Astrocyte (in vitro differentiated cells and primary cell): ENCODE measurements at regions not wholly inside any gene's neighbourhood (a gene's known extent, or its start where the extent isn't known, plus 50 kb on each side); places are given as distances from the start of the nearest gene placed in this dataset.

ENCODE experiments used
- DNase-seq: peaks from one replicate; pipeline ENCODE4 v3.0.0-alpha.2; 2010; ENCODE audit warnings: low read depth
- FAIRE-seq: peaks from 2 replicates; lab custom pipeline; 2011; peaks lifted over from hg19 to GRCh38; lab: Jason Lieb, UNC
- H2AFZ ChIP-seq: 2 replicates; pipeline ENCODE4 v1.6.0; 2012; ENCODE audit warnings: low read depth, low read length, inconsistent platforms
- H3K27ac ChIP-seq: 2 replicates; pipeline ENCODE4 v1.5.1; 2011; ENCODE audit warnings: low read depth, low read length, inconsistent platforms
- H3K27me3 ChIP-seq: 2 replicates; pipeline ENCODE4 v1.6.0; 2011; ENCODE audit warnings: low read length, inconsistent platforms; ENCODE audit not compliant: insufficient read depth
- H3K36me3 ChIP-seq: 2 replicates; pipeline ENCODE4 v1.5.1; 2011; ENCODE audit warnings: low read length, inconsistent platforms; ENCODE audit not compliant: insufficient read depth
- H3K4me1 ChIP-seq: 2 replicates; pipeline ENCODE4 v1.5.1; 2011; ENCODE audit warnings: low read length, inconsistent platforms; ENCODE audit not compliant: insufficient read depth
- H3K4me2 ChIP-seq: 2 replicates; pipeline ENCODE4 v1.6.0; 2012; ENCODE audit warnings: low read length, inconsistent platforms
- H3K4me3 ChIP-seq: 2 replicates; pipeline ENCODE4 v1.5.1; 2011; ENCODE audit warnings: low read depth, mild to moderate bottlenecking, low read length, inconsistent platforms; ENCODE audit not compliant: insufficient read depth
- H3K79me2 ChIP-seq: 2 replicates; pipeline ENCODE4 v1.6.0; 2012; ENCODE audit warnings: mild to moderate bottlenecking, low read length, inconsistent platforms; ENCODE audit not compliant: insufficient read depth
- H3K9ac ChIP-seq: 2 replicates; pipeline ENCODE4 v1.6.0; 2012; ENCODE audit warnings: mild to moderate bottlenecking, low read length, inconsistent platforms
- H3K9me3 ChIP-seq: 2 replicates; pipeline ENCODE4 v1.5.1; 2012; ENCODE audit warnings: low read depth, mild to moderate bottlenecking, low read length, inconsistent platforms; ENCODE audit not compliant: insufficient read depth
- H4K20me1 ChIP-seq: 2 replicates; pipeline ENCODE4 v1.6.0; 2012; ENCODE audit warnings: low read length, inconsistent platforms; ENCODE audit not compliant: insufficient read depth
- H3K27ac Mint-ChIP-seq: one replicate; pipeline ENCODE4 v1.8.0; 2021; ENCODE audit warnings: mild to moderate bottlenecking, mixed read lengths; ENCODE audit not compliant: unreplicated experiment
- H3K27me3 Mint-ChIP-seq: one replicate; pipeline ENCODE4 v1.8.0; 2021; ENCODE audit warnings: low read depth, mixed read lengths; ENCODE audit not compliant: unreplicated experiment
- H3K36me3 Mint-ChIP-seq: one replicate; pipeline ENCODE4 v1.8.0; 2021; ENCODE audit warnings: low read depth, mixed read lengths; ENCODE audit not compliant: unreplicated experiment
- H3K4me1 Mint-ChIP-seq: one replicate; pipeline ENCODE4 v1.8.0; 2021; ENCODE audit warnings: low read depth, mixed read lengths; ENCODE audit not compliant: unreplicated experiment
- H3K4me3 Mint-ChIP-seq: one replicate; pipeline ENCODE4 v1.8.0; 2021; ENCODE audit warnings: mild to moderate bottlenecking, moderate library complexity, mixed read lengths; ENCODE audit not compliant: unreplicated experiment
- H3K9me3 Mint-ChIP-seq: one replicate; pipeline ENCODE4 v1.8.0; 2021; ENCODE audit warnings: mild to moderate bottlenecking, mixed read lengths; ENCODE audit not compliant: unreplicated experiment
- EZH2 ChIP-seq: IDR thresholded peaks from 2 replicates; pipeline ENCODE4 v1.6.1; 2012; ENCODE audit warnings: mild to moderate bottlenecking, low read length, inconsistent platforms; ENCODE audit not compliant: insufficient read depth
- TF ChIP-seq, protein P1 (sequence below): IDR thresholded peaks from 2 replicates; pipeline ENCODE4 v1.5.1; 2011; ENCODE audit warnings: low read depth, mild to moderate bottlenecking, inconsistent platforms, low read length, moderate library complexity; ENCODE audit not compliant: insufficient read depth

- no peak for DNase-seq
- Mint-ChIP-seq H3K9me3 (no peaks in the 10 kb centered on the region), H3K4me3 (no peak overlapping the region), H3K27me3 (no peaks in the 10 kb centered on the region), H3K27ac (no peak overlapping the region), H3K36me3 (no peaks in the 10 kb centered on the region), H3K4me1 (no peaks in the 10 kb centered on the region)
- Histone ChIP-seq H2AFZ (no peak overlapping the region), H3K4me3 (no peak overlapping the region), H3K36me3 (no peaks in the 10 kb centered on the region), H4K20me1 (no peaks in the 10 kb centered on the region), H3K9ac (no peak overlapping the region), H3K79me2 (no peaks in the 10 kb centered on the region), H3K9me3 (no peaks in the 10 kb centered on the region), H3K27ac (no peak overlapping the region), H3K4me2 (no peak overlapping the region), H3K27me3 (no peaks in the 10 kb centered on the region), H3K4me1 (no peaks in the 10 kb centered on the region)
- no peak for FAIRE-seq
- no peak for TF ChIP-seq EZH2
- TF ChIP-seq, protein P1, sequence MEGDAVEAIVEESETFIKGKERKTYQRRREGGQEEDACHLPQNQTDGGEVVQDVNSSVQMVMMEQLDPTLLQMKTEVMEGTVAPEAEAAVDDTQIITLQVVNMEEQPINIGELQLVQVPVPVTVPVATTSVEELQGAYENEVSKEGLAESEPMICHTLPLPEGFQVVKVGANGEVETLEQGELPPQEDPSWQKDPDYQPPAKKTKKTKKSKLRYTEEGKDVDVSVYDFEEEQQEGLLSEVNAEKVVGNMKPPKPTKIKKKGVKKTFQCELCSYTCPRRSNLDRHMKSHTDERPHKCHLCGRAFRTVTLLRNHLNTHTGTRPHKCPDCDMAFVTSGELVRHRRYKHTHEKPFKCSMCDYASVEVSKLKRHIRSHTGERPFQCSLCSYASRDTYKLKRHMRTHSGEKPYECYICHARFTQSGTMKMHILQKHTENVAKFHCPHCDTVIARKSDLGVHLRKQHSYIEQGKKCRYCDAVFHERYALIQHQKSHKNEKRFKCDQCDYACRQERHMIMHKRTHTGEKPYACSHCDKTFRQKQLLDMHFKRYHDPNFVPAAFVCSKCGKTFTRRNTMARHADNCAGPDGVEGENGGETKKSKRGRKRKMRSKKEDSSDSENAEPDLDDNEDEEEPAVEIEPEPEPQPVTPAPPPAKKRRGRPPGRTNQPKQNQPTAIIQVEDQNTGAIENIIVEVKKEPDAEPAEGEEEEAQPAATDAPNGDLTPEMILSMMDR = no peak
These were observed 1697.1 kb upstream of the LRRTM1 start for GRCh38 chr2:82001614-82002013.

DNA sequence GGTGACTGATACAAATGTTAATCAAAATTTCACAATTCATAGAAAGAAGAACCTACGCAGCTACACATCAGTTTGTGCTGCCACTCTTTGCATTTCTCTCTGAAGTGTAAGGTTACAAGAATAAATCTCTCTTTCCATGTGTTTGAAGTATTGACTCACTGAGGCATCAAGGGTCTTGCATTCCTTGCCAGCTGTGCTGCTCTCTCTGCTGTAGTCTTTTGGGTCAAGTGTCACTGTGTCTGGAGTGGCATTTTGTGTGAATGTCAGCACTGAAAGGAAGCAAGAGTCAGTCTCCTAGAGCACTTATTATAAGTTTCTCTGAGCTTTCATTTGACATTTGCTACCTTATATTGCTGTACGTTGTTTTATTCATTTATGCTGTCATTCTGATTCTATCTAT is 1696.1 kb upstream of the LRRTM1 start:
- H3K27ac Mint-ChIP-seq = no peak overlapping the region
- no peaks in the 10 kb centered on the region for H3K4me1 Mint-ChIP-seq
- Histone ChIP-seq H3K9ac (no peak overlapping the region), H3K36me3 (no peaks in the 10 kb centered on the region), H2AFZ (no peak overlapping the region), H3K79me2 (no peaks in the 10 kb centered on the region), H3K27me3 (no peaks in the 10 kb centered on the region), H3K27ac (no peak overlapping the region), H3K4me3 (no peak overlapping the region), H3K4me2 (no peak overlapping the region), H3K4me1 (no peaks in the 10 kb centered on the region), H4K20me1 (no peaks in the 10 kb centered on the region), H3K9me3 (no peaks in the 10 kb centered on the region)
- DNase-seq = no peak
- TF ChIP-seq EZH2 = no peak
- TF ChIP-seq, protein P1 = no peak
- no peak overlapping the region for H3K4me3 Mint-ChIP-seq
- no peaks in the 10 kb centered on the region for H3K27me3 Mint-ChIP-seq
- H3K36me3 Mint-ChIP-seq = no peaks in the 10 kb centered on the region
- no peak for FAIRE-seq
- H3K9me3 Mint-ChIP-seq = no peaks in the 10 kb centered on the region

GRCh38 chr2:81996332-81996731 is 1691.8 kb upstream of the LRRTM1 start:
- H3K4me1 ChIP-seq = no peaks in the 10 kb centered on the region
- H4K20me1 ChIP-seq = no peaks in the 10 kb centered on the region
- no peaks in the 10 kb centered on the region for H3K36me3 Mint-ChIP-seq
- TF ChIP-seq EZH2 = no peak
- TF ChIP-seq, protein P1 = no peak
- no peak overlapping the region for H3K4me2 ChIP-seq
- H3K9ac ChIP-seq = no peak overlapping the region
- DNase-seq (no peak), FAIRE-seq (no peak)
- H2AFZ ChIP-seq = no peak overlapping the region
- H3K4me3 Mint-ChIP-seq = no peak overlapping the region
- no peaks in the 10 kb centered on the region for H3K79me2 ChIP-seq
- H3K36me3 ChIP-seq = no peaks in the 10 kb centered on the region
- no peaks in the 10 kb centered on the region for H3K27me3 Mint-ChIP-seq
- H3K27me3 ChIP-seq = no peaks in the 10 kb centered on the region
- no peaks in the 10 kb centered on the region for H3K9me3 ChIP-seq
- no peaks in the 10 kb centered on the region for H3K9me3 Mint-ChIP-seq
- H3K27ac Mint-ChIP-seq = no peak overlapping the region
- no peaks in the 10 kb centered on the region for H3K4me1 Mint-ChIP-seq
- no peak overlapping the region for H3K4me3 ChIP-seq
- H3K27ac ChIP-seq = no peak overlapping the region
